Effector CD8-positive, alpha-beta T cell (primary cell): ENCODE measurements at regions not wholly inside any gene's neighbourhood (a gene's known extent, or its start where the extent isn't known, plus 50 kb on each side); places are given as distances from the start of the nearest gene placed in this dataset.

Experiments
- DNase-seq: peaks from one replicate; lab custom pipeline; 2025; lab: John Stamatoyannopoulos, UW

DNA sequence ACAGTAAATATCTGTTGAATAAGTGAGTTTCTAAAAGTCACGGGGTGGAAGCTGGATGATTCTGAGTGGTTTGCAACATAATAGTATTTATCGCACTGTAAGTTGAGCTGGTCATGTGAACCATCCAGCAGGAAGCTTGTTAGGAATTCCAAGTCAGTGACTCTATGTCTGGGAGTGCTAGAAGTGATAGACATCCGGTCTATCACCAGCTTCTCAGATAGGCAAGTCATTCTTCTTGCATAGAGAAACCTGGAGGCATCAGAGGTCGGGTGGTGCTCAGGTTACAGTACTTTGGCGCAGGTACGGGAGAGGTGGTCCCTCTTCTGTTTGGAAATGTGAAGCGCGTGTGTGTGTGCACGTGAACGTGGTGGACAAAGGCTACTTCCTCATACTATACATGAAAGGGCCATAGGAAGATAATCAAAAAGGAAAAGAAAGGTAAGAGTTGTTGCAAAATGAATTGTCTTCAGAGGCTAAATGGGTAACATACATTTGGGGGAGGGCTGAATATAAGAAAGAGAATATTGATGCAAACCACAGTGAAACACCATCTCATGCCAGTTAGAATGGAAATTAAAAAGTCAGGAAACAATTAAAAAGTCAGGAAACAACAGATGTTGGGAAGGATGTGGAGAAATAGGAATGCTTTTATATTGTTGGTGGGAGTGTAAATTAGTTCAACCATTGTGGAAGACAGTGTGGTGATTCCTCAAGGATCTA is 299.3 kb upstream of the ZFP64 start:
- no peak for DNase-seq

DNA sequence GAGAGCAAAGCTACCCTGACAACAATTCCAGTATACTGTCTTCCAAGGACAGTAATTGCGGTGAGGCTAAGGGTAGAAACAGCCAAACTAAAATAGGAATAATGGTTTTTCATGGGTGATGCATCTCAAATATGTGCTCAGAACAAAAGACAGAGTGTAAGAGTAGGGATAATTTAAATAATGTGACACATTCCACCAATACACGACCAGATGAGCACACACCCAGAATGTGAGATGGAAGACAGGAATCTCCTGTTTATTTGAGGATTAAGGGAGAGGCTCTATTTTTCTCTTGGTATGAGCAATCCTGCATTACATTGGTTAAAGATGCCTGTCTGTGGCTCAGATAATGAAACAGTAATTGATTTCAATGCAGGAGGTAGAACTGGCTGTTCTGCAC is 292.9 kb upstream of the ZFP64 start:
- no peak for DNase-seq

DNA sequence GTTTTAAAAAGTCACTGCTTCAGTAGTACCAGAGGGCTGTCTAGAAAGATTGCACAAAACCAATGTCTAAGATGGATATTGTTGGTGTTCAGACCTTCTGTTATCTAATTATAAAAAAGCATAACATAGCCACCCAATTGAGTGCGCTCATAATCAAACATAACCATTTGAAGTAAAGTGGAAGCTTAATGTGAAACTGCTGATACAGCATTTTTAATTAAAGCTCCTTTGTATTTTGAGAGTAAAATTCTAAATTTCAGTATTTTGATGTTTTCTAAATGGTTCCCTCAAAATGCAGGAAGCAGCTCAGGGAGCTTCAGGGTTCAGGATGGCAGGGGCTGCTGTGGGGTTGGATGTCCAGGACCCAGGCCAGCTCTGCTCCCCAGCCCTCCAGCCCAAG is 291.8 kb upstream of the ZFP64 start:
- DNase-seq: no peak

DNA sequence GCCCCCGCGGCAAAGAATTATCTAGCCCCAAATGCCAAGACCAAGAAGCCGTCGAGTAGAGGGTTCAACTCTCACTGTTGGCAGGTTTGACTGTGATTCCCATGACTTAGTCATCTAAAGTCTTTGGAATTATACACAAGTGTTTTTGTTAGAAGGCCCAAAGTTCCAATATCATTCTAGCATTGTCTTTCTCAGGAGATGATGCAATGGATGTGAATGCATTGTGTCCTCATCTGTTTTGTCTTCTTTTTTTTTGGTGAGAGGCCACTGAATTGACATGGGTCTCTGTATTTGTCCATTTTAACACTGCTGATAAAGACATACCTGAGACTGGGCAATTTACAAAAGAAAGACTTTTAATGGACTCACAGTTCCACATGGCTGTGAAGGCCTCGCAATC is 290.5 kb upstream of the ZFP64 start:
- DNase-seq: no peak

DNA sequence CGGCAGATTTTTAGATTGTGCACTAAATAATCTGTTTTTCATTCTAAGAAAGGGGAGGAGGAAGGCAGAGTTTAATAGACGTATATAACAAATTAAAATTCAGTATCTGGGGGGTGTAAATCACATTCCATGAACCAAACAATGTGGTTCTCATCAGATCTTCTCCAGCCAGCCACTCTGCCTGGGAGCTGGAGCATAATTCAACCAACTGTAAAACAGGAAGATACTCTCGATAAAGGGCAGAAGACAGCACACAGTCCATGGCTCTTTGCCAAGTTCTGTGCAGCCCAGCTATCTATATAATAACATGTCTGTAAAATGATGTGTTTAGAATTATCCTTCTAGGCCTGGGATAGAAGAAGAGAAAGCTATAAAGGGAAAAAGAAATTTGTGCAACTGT is 289.9 kb upstream of the ZFP64 start:
- DNase-seq: no peak

DNA sequence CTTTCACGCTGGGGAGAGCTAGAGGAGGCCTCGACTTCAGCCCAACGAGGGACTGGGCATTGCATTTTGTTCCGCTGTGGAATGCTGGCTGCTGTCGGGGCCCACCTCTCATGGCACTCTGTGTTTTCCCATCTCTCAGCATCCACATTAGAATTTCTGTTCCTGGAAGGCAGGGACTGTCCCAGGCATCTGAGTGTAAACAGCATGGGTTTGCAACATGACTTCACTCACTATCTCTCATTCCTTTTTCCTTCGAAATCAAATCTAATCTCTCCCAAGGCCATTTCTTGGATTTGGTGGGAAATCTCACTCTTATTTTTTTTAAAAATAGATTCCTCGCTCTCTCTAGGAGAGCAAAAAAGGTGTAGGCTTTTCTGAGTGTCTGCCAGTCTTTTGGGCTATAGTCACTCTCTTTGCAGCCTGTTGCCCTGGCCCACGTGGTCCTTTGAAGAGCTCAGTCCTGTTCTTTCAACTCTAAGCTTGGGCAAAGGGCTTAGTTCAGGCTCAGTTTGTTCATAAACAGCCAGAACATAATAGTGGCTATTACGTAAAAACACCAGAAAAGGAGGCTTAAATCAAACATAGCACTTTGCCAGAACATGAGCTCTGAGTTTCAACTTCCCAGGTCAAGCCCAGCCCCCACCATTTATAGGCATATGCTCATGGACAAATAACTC is 284.6 kb upstream of the ZFP64 start:
- no peak for DNase-seq

DNA sequence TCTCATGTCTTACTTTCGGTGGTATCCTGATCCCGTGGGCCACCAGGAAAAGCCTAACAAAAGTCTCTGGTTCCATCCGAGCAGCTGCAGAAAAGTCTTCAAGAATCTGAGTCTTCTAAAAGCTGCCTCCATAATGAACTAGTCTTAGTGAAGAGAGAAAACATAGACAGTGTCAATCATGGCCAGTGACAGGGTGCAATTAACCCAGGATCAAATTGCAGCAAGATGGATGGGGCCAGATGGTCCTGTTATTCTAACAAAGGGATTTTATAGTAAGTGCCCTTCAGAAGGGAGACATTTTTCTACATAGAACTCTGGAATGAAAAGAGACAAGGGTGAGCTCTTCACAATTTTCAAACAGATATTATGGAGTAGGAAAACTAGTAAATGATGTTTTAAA is 281.6 kb upstream of the ZFP64 start:
- no peak for DNase-seq

DNA sequence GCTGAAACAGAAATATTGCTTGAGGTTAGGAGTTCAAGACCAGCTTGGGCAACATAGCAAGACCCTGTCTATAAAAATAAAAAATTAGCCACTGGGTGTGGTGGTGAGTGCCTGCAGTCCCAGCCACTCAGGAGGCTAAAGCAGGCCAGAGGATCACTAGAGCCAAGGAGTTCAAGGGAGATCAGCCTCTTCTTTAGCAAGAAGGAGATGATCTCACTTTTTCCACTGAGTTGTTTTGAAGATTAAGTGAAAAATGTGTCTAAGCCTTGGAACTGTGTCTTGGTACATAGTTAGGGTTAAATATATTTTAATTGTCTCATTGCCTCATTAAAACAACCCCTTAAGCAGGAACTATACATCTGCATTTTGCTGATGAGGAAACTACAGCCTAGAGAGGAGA is 279.0 kb upstream of the ZFP64 start:
- no peak for DNase-seq

DNA sequence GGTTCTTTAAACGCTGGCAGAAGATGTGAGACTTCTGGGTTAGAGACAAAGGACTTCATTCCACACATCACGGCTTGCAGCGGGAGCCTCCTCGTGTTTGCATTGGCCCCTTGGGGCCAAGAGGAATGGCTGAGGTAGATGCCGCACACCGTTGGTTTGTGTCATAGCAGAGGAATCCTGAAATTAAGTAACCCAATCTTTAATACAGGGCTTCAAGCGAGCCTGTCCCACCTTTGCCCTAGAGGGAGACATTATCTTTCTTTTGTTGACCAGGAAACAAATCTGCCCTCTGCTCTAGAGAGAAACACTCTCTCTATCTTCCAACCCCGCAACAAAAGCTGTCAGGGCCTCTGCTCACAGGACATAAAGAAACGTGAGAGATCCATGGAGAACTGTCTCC is 277.5 kb upstream of the ZFP64 start:
- DNase-seq: no peak

DNA sequence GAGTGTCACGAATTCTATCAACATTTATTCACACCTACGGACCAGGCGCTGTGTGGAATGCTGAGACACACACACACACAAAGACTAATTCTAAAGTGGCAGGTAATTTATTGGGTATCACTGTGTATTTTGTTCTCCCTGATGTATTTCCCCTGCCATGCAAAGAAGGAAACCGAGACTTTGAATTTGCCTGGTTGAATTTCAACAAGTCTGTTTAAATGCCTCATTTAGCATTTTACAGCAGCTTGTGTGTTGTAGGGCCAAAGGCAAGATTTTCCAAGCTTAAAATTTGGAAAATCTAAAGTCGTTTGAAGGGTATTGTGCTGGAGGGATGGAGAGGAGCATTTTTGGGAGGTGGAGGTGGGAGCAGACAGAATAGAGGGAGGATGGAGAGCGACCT is 274.4 kb upstream of the ZFP64 start:
- DNase-seq: no peak

DNA sequence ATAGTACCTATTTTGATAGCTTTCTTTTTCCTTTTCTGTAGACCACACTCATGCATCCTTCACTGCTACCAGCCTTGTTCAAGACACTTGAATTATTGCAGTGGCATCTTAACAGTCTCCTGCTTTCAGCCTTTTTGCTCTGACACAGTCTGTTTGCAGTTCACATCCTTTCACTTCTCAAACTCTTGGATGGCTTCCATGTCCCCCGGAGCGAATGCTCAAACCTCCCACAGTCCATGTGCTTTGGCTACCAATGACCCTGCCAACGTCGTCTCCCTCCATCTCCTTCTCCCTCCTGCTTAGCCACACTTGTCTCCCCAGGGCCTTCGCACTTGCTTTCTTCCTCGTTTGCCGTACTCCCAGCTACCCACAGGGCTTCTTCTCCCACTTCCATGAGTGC is 270.0 kb upstream of the ZFP64 start:
- no peak for DNase-seq

DNA sequence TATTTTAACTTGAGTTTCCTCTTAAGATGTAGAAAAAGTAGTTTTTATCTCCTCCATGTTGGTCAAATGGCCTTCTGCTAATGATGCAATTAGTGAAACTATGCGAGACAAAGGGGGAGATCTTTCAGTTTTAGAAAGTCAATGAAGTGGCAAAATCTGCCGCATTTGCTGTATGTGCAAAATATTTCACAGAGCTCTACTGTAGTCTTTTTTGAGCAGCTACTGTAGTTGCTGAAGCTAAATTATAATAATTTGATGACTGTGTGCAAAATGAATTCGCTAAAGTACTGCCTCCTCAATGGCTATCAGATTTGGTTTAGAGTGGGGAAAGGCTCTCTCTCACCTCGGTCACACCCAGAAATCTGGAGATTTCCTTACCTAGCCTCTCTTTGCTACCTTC is 267.6 kb upstream of the ZFP64 start:
- DNase-seq: no peak

DNA sequence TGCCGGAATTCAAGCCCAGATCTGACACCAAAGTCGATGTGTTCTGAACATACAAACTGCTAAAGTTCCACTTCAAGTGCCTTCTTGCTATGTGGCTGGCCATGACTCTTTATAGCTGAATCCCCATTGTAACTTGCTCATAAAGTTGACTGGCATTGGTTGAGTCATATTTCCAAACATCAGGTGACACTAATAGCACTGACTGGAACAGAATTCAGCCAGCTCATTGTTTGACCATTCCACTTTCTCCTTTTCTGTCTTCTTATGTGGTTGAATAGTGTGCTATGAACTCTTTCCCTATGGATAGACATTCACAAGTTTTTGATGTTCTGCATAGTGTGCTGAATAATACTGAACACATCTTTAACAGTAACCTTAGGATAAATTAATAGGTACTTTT is 266.2 kb upstream of the ZFP64 start:
- no peak for DNase-seq

DNA sequence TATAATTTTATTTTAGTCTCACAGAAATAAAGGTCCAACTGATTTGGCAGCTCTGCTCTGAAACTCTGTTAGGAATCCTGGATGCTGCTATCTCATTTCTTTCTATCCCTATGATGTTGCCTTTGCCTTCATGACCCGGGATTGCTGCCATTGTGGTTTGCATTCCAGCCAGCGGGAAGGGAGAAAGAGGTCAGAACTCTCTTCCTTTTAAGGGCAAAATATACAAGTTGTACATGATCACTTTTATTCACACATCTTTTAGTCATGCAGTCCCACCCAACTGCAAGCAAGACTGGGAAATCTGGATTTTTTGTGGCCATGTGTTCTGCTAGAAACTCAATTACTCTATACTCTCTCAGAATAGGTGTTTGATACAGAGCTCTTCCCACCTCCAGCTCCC is 263.1 kb upstream of the ZFP64 start:
- no peak for DNase-seq

DNA sequence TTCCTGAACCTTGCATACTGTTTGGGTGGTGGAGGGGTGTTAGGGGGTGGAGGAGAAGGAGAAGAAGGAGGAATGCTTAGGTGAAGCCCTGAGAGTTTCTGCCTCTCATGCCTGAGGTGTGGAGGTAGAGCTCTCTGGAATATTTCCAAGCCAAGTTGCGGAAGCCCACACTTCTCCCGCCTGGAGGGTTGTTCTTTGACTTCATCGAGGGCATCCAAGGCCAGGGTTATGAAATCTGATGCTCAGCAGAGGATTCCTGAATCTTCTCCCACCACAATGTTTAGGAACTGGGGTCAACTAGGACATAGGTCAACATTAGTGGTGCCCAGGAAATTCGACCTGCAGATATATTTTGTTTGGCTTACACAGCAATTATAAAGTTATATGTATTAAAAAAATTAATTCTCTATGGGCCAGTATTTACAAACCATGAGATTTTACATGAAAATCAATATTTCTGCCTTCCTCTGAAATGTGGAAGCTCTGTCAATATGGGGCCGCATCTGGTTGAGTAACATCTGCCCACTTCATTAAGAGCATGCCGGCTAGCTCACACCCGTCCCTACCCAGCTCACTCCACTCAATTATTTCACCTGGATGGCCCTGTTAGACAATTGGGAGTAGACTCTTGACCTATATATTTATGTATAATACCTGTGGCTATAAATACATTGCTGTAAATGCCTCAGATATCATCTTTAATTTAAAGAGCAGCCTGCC is 257.1 kb upstream of the ZFP64 start:
- no peak for DNase-seq

DNA sequence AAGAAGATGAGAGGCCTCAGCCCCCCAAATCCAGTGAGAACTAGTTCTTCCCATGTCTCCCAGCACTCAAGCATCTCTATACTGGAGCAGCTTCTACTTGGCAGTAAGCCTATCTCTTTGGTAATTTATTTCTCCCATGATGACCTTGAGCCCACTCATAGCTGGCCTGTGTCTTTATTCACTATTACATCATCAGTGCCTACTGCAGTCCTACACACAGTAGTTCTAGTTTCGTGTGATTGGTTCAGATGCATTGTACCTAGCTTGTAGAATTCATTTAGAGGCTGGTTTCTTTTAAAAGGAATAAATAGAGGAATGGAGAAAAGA is 255.6 kb upstream of the ZFP64 start:
- no peak for DNase-seq

DNA sequence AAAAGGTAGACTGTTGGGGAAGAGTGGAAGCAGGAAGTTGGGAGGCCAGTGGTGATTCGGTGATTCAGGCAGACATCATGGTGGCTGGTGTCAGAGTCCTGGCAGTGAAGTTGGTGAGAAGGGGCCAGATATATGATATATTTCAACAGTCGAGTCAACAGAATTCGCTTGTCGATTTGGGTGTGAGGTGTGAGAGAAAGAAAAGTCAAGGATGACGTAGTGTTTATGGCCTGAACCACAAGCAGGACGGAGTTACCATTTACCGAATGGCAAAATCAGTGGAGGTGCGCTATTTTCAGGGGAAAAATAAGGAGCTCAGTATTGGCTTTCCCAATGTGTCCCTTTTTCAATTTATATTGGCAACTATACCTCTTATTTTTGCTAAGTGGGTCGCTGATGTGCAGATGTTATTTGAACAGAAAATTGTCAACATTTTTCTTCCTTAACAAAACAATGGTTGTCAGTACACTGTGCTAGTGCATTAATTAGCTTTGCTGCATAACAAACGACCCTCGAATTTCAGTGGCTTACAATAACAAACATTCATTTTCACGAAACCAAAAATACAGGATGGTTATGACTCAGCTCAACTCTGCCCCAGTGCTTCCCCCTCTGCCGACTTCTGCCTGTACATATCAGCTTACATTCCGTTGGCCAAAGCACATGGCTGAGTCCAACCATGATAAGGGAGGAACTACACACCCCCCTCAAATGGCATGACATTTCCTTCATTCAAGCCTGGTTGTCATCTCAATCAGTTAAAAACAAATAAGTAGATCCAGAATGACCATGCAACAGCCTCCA is 255.0 kb upstream of the ZFP64 start:
- no peak for DNase-seq

DNA sequence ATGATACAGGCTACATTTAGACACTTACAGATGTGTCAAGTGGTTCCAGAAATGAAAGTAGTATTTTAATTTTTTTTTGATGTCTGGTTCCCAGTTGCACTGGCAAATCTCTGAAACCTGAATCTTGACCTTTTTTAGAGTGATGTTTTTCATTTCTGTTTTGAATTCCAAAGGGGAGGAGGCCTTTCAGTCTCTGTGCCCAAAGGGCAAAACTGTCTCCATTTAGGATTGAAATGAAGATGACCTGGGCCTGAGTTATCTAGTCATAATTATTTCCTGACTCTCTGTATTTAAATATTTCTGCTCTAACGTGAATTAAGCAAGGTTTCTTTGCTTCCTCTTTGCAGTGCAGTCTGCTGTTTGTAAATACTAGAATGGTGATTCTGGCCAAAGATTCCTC is 252.9 kb upstream of the ZFP64 start:
- no peak for DNase-seq

DNA sequence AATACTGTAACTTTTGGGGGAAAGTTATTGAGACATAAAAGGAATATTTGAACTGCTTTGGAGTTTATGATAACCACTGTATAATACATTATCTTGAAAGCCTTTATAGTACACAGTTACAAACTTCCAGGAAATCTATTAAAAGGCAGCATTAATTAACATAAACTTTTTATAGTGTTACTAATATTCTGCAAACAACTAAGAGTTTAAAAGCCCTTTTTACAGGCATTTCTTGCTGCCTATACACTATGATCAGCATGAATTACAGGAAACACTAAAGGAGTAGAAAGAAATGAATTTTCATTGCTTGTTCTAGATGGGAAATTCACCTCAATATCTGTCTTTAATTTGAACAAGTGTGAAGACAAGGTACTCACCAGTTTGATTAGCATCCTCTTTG is 252.3 kb upstream of the ZFP64 start:
- no peak for DNase-seq

DNA sequence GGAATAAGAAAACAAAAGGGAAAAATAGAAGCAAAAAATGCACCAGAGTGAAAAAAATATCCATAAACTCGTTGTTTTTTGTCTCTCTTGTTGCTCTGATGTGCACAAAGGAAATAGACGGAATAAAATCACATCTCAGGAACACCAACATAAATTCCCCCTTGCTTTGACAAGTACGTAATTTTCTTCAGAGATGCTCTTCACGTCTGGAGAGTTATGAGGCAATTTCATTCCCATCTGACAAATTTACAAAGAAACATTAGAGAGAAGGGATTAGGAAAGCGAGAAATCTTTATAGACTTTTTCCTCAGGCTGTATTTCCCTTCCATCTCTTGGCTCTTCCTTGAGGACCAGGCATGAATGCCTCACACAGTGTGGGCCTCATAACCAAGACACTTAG is 250.1 kb upstream of the ZFP64 start:
- no peak for DNase-seq

DNA sequence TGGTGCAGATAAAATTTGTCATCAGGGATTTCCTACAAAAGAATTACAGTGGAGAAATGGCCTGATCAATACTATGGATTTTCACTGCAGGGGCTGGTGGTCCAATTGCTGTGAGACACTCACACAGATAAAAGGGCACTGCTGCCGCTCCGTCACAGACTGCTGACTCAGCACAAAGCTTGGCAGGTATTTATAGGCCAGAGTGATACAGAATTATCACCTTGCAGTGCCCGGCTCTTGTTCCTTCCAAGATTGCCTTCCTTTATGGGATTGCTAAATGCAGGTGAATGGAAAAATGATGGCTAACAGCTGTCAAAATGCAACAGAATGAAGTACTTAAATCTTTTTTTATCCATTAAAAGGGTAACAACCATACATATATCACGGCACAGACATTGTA is 247.8 kb upstream of the ZFP64 start:
- DNase-seq: no peak

DNA sequence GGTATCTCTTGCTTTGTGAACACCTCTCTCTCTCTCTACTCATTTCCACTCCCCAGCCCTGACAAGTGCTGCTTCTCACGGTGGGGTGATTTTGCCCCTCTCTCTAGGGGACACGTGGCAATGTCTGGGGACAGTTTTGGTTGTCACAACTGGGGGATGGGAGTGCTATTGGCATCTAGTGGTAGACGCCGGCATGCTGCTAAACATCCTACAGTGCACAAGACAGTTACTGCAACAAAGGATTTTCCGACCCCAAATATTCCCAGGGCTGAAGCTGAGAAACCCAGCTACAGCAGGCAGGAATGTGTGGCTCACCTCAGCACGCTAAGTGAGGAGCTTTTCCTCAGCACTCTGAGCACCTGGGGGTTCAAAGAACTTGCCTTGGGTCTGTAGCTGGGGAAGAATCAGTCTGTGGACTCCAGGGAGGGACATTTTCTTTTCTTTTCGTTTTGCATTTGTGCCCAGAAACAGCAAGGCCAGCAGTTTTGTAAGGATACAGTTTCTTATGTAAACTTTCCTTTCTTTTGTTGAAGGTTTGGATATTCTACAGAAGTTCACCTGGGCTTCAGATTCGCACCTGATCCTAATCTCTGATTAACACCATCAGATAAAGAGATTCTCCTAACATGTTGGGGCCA is 246.9 kb upstream of the ZFP64 start:
- no peak for DNase-seq
